A549 (cell line): ENCODE measurements at regions not wholly inside any gene's neighbourhood (a gene's known extent, or its start where the extent isn't known, plus 50 kb on each side); places are given as distances from the start of the nearest gene placed in this dataset.

ENCODE experiments used
- ATAC-seq, 2 experiments: fragments of 200-7000 bp in 1 of 2; fragments of >200 bp in 1 of 2; cut with Nextera tagmentation in 1 of 2; cut with Tn5 transposase in 1 of 2; 3 replicates each; pipeline versions ENCODE4 v1.8.0 to v1.9.1; 2018 to 2020; ENCODE audit warnings: mild to moderate bottlenecking in 1 of 2, moderate library complexity in 1 of 2
- CTCF ChIA-PET: fragments of 300-600 bp; sonication (Branson Sonifier 250); formaldehyde crosslinking; extraction: SDS; loops from one replicate; lab custom pipeline; 2021; ENCODE audit warnings: antibody characterized with exemption, inconsistent platforms; lab: Yijun Ruan, JAX
- POLR2A ChIA-PET: fragments of 350-600 bp; formaldehyde crosslinking; extraction: SDS; loops from one replicate; lab custom pipeline; 2021; ENCODE audit warnings: antibody characterized with exemption, inconsistent platforms; lab: Yijun Ruan, JAX
- DNase-seq, 2 experiments: peaks; one replicate each; pipeline versions ENCODE4 v3.0.0 to v3.0.0-alpha.2; 2011 to 2016; ENCODE audit warnings: low read depth in 1 of 2, low spot score in 1 of 2
- FAIRE-seq: peaks from 2 replicates; lab custom pipeline; 2011; peaks lifted over from hg19 to GRCh38; lab: Jason Lieb, UNC
- H3K27ac ChIP-seq, 2 experiments: fragments of >200 bp; sonication (Bioruptor Twin); formaldehyde crosslinking; 3 replicates each; pipeline ENCODE4 v1.5.1; 2016 to 2017
- H3K4me1 ChIP-seq: fragments of >200 bp; sonication (Bioruptor Twin); formaldehyde crosslinking; 3 replicates; pipeline ENCODE4 v1.6.1; 2016
- H3K4me2 ChIP-seq: fragments of >200 bp; sonication (Bioruptor Twin); formaldehyde crosslinking; 3 replicates; pipeline ENCODE4 v1.6.1; 2016
- H3K4me3 ChIP-seq: fragments of >200 bp; sonication (Bioruptor Twin); formaldehyde crosslinking; 3 replicates; pipeline ENCODE4 v1.5.1; 2016
- H3K9me3 ChIP-seq: fragments of >200 bp; sonication (Bioruptor Twin); formaldehyde crosslinking; 3 replicates; pipeline ENCODE4 v1.6.1; 2016
- CBX2 ChIP-seq: fragments of 200-600 bp; sonication (generic); IDR thresholded peaks from 2 replicates; pipeline ENCODE4 v1.6.1; 2016; ENCODE audit warnings: low read depth, mild to moderate bottlenecking, borderline replicate concordance
- CBX8 ChIP-seq: fragments of 200-600 bp; sonication (generic); IDR thresholded peaks from 2 replicates; pipeline ENCODE4 v1.6.1; 2016
- CEBPB ChIP-seq, 2 experiments: fragments of >200 bp in 1 of 2; sonication (Bioruptor Twin) in 1 of 2; formaldehyde crosslinking in 1 of 2; IDR thresholded peaks; 2 replicates each; pipeline ENCODE4 v1.6.1; 2012 to 2016
- CHD4 ChIP-seq: fragments of 200-600 bp; sonication (generic); IDR thresholded peaks from 2 replicates; pipeline ENCODE4 v1.6.1; 2016; ENCODE audit warnings: antibody characterized with exemption, mild to moderate bottlenecking, borderline replicate concordance
- EHF ChIP-seq: fragments of 250-450 bp; sonication (Bioruptor Pico); IDR thresholded peaks from 2 replicates; pipeline ENCODE4 v1.5.0; 2020; ENCODE audit warnings: mild to moderate bottlenecking
- EHMT2 ChIP-seq: fragments of 200-600 bp; sonication (generic); IDR thresholded peaks from 2 replicates; pipeline ENCODE4 v1.6.1; 2016; ENCODE audit warnings: antibody characterized with exemption, low read depth, mild to moderate bottlenecking, moderate library complexity
- ELK1 ChIP-seq: fragments of 150-350 bp; IDR thresholded peaks from 2 replicates; pipeline ENCODE4 v1.6.1; 2014; ENCODE audit warnings: low read depth, mild to moderate bottlenecking, low read length
- EP300 ChIP-seq, 2 experiments: fragments of >200 bp; sonication (Bioruptor Twin); formaldehyde crosslinking; IDR thresholded peaks; 2 replicates in 1 of 2; 3 replicates in 1 of 2; pipeline ENCODE4 v1.6.1; 2016 to 2017
- ESRRA ChIP-seq: fragments of 150-350 bp; IDR thresholded peaks from 2 replicates; pipeline ENCODE4 v1.6.1; 2014; ENCODE audit warnings: mild to moderate bottlenecking, low read length, borderline replicate concordance
- FOSL2 ChIP-seq, 2 experiments: fragments of 450-650 bp in 1 of 2; fragments of >200 bp in 1 of 2; sonication (Bioruptor Twin) in 1 of 2; formaldehyde crosslinking; IDR thresholded peaks; 2 replicates each; pipeline versions ENCODE4 v1.5.0 to v1.6.1; 2016 to 2020; ENCODE audit warnings: mild to moderate bottlenecking in 1 of 2, moderate library complexity in 1 of 2
- FOXS1 ChIP-seq: fragments of 250-450 bp; sonication (Bioruptor Pico); IDR thresholded peaks from 2 replicates; pipeline ENCODE4 v1.5.0; 2020; ENCODE audit warnings: mild to moderate bottlenecking, moderate library complexity
- HDAC2 ChIP-seq: fragments of 200-600 bp; sonication (generic); IDR thresholded peaks from 2 replicates; pipeline ENCODE4 v1.6.1; 2016
- HEYL ChIP-seq: fragments of 250-450 bp; sonication (Bioruptor Pico); IDR thresholded peaks from 2 replicates; pipeline ENCODE4 v1.8.0; 2021; ENCODE audit warnings: mild to moderate bottlenecking, moderate library complexity
- HOXA7 ChIP-seq: fragments of 250-450 bp; sonication (Bioruptor Pico); IDR thresholded peaks from 2 replicates; pipeline ENCODE4 v1.5.0; 2020; ENCODE audit warnings: mild to moderate bottlenecking, moderate library complexity
- HOXB13 ChIP-seq: fragments of 250-450 bp; sonication (Bioruptor Pico); IDR thresholded peaks from 2 replicates; pipeline ENCODE4 v1.5.0; 2020; ENCODE audit warnings: low read depth, mild to moderate bottlenecking, moderate library complexity
- KDM1A ChIP-seq: fragments of 200-600 bp; sonication (generic); IDR thresholded peaks from 2 replicates; pipeline ENCODE4 v1.6.1; 2016; ENCODE audit warnings: low read depth, mild to moderate bottlenecking
- MAFK ChIP-seq: fragments of 450-650 bp; IDR thresholded peaks from 2 replicates; pipeline ENCODE4 v1.6.1; 2014; ENCODE audit not compliant: partially characterized antibody
- MAZ ChIP-seq: fragments of 150-350 bp; IDR thresholded peaks from 2 replicates; pipeline ENCODE4 v1.6.1; 2014; ENCODE audit warnings: antibody characterized with exemption, low read depth, low read length, borderline replicate concordance
- NPAS2 ChIP-seq: fragments of 250-450 bp; sonication (Bioruptor Pico); IDR thresholded peaks from 2 replicates; pipeline ENCODE4 v1.8.0; 2022; ENCODE audit warnings: mild to moderate bottlenecking, moderate library complexity, borderline replicate concordance
- NR3C1 ChIP-seq: fragments of >200 bp; sonication (Bioruptor Twin); formaldehyde crosslinking; IDR thresholded peaks from 3 replicates; pipeline ENCODE4 v1.6.1; 2017
- POLR2A ChIP-seq: IDR thresholded peaks from 2 replicates; pipeline ENCODE4 v1.6.1; 2012; ENCODE audit warnings: mild to moderate bottlenecking, low read length
- POLR2AphosphoS2 ChIP-seq: conservative IDR thresholded peaks from 2 replicates; pipeline ENCODE4 v1.6.1; 2012; ENCODE audit warnings: low read length, improper control_type of control experiment, inconsistent platforms
- RAD21 ChIP-seq, 2 experiments: fragments of >200 bp in 1 of 2; sonication (Bioruptor Twin) in 1 of 2; formaldehyde crosslinking in 1 of 2; IDR thresholded peaks in 1 of 2; conservative IDR thresholded peaks in 1 of 2; 2 replicates in 1 of 2; 3 replicates in 1 of 2; pipeline ENCODE4 v1.6.1; 2012 to 2018; ENCODE audit warnings: inconsistent platforms in 1 of 2
- RARB ChIP-seq: fragments of 250-450 bp; sonication (Bioruptor Pico); IDR thresholded peaks from 2 replicates; pipeline ENCODE4 v1.8.0; 2021; ENCODE audit warnings: mild to moderate bottlenecking, moderate library complexity
- RCOR1 ChIP-seq: fragments of 150-350 bp; IDR thresholded peaks from 2 replicates; pipeline ENCODE4 v1.6.1; 2014; ENCODE audit warnings: antibody characterized with exemption, low read length, low read depth
- TFCP2L1 ChIP-seq: fragments of 250-450 bp; sonication (Bioruptor Pico); IDR thresholded peaks from 2 replicates; pipeline ENCODE4 v1.5.0; 2021; ENCODE audit warnings: mild to moderate bottlenecking
- ZC3H11A ChIP-seq: fragments of 450-650 bp; IDR thresholded peaks from 2 replicates; pipeline ENCODE4 v1.6.1; 2014; ENCODE audit warnings: antibody characterized with exemption, mild to moderate bottlenecking
- ZFP36 ChIP-seq: fragments of 450-650 bp; IDR thresholded peaks from 2 replicates; pipeline ENCODE4 v1.6.1; 2014; ENCODE audit warnings: borderline replicate concordance; ENCODE audit not compliant: partially characterized antibody
- WGBS: methylation state at CpG from one replicate; pipeline ENCODE4 v1.1.6; 2017; ENCODE audit errors: missing lambda C conversion rate; 5-methylcytosine and 5-hydroxymethylcytosine counted together
- TF ChIP-seq, protein P1 (sequence below): IDR thresholded peaks from 2 replicates; pipeline ENCODE4 v1.6.1; 2012
- TF ChIP-seq, protein P2 (sequence below): fragments of >200 bp; sonication (Bioruptor Twin); formaldehyde crosslinking; IDR thresholded peaks from 3 replicates; pipeline ENCODE4 v1.5.1; 2016
- TF ChIP-seq, protein P3 (sequence below): fragments of 250-450 bp; sonication (Bioruptor Pico); IDR thresholded peaks from 2 replicates; pipeline ENCODE4 v1.5.0; 2021; ENCODE audit warnings: mild to moderate bottlenecking, moderate library complexity, borderline replicate concordance
- TF ChIP-seq, protein P4 (sequence below): fragments of >200 bp; sonication (Bioruptor Twin); formaldehyde crosslinking; IDR thresholded peaks from 2 replicates; pipeline ENCODE4 v1.6.1; 2016
- TF ChIP-seq, protein P5 (sequence below): fragments of >200 bp; sonication (Bioruptor Twin); formaldehyde crosslinking; IDR thresholded peaks from 3 replicates; pipeline ENCODE4 v1.6.1; 2016

GRCh38 chr6:43849844-43850243 is 79.8 kb downstream of the VEGFA start:
- no peak for FAIRE-seq
- ChIA-PET POLR2A (no interaction called here), CTCF (interaction anchor here (1.3 to 1.6 kb wide), 2 partner anchors 16 to 80 kb away, joined by 3 to 5 read pairs; no protein-coding TSS in a partner anchor)
- Histone ChIP-seq H3K4me3 (no peak overlapping the region), H3K9me3 (no peaks in the 10 kb centered on the region), H3K4me2 (no peak overlapping the region), H3K4me1 (no peaks in the 10 kb centered on the region), H3K27ac (no peak overlapping the region)
- no peak for TF ChIP-seq FOXS1 (CRISPR knock-in tag)
- TF ChIP-seq, protein P1, sequence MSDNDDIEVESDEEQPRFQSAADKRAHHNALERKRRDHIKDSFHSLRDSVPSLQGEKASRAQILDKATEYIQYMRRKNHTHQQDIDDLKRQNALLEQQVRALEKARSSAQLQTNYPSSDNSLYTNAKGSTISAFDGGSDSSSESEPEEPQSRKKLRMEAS: no peak
- TF ChIP-seq TFCP2L1 (CRISPR knock-in tag): no peak
- no peak for TF ChIP-seq CEBPB (IDR thresholded peaks at IDR 0.05)
- TF ChIP-seq, protein P2, sequence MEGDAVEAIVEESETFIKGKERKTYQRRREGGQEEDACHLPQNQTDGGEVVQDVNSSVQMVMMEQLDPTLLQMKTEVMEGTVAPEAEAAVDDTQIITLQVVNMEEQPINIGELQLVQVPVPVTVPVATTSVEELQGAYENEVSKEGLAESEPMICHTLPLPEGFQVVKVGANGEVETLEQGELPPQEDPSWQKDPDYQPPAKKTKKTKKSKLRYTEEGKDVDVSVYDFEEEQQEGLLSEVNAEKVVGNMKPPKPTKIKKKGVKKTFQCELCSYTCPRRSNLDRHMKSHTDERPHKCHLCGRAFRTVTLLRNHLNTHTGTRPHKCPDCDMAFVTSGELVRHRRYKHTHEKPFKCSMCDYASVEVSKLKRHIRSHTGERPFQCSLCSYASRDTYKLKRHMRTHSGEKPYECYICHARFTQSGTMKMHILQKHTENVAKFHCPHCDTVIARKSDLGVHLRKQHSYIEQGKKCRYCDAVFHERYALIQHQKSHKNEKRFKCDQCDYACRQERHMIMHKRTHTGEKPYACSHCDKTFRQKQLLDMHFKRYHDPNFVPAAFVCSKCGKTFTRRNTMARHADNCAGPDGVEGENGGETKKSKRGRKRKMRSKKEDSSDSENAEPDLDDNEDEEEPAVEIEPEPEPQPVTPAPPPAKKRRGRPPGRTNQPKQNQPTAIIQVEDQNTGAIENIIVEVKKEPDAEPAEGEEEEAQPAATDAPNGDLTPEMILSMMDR: no peak
- TF ChIP-seq CBX2: no peak
- no peak for TF ChIP-seq HEYL (CRISPR knock-in tag)
- no peak for TF ChIP-seq EHMT2
- no peak for TF ChIP-seq RCOR1
- TF ChIP-seq HDAC2: no peak
- TF ChIP-seq, protein P3, sequence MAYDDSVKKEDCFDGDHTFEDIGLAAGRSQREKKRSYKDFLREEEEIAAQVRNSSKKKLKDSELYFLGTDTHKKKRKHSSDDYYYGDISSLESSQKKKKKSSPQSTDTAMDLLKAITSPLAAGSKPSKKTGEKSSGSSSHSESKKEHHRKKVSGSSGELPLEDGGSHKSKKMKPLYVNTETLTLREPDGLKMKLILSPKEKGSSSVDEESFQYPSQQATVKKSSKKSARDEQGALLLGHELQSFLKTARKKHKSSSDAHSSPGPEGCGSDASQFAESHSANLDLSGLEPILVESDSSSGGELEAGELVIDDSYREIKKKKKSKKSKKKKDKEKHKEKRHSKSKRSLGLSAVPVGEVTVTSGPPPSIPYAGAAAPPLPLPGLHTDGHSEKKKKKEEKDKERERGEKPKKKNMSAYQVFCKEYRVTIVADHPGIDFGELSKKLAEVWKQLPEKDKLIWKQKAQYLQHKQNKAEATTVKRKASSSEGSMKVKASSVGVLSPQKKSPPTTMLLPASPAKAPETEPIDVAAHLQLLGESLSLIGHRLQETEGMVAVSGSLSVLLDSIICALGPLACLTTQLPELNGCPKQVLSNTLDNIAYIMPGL: no peak
- TF ChIP-seq, protein P4, sequence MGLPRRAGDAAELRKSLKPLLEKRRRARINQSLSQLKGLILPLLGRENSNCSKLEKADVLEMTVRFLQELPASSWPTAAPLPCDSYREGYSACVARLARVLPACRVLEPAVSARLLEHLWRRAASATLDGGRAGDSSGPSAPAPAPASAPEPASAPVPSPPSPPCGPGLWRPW: no peak
- no peak for TF ChIP-seq HOXB13 (CRISPR knock-in tag)
- no peak for TF ChIP-seq POLR2AphosphoS2
- no peak for TF ChIP-seq NPAS2
- TF ChIP-seq KDM1A: no peak
- TF ChIP-seq CBX8: no peak
- TF ChIP-seq ZFP36: no peak
- no peak for DNase-seq
- ATAC-seq: no peak
- WGBS: 76% methylated on average over 5 of the region's 5 CpGs

DNA sequence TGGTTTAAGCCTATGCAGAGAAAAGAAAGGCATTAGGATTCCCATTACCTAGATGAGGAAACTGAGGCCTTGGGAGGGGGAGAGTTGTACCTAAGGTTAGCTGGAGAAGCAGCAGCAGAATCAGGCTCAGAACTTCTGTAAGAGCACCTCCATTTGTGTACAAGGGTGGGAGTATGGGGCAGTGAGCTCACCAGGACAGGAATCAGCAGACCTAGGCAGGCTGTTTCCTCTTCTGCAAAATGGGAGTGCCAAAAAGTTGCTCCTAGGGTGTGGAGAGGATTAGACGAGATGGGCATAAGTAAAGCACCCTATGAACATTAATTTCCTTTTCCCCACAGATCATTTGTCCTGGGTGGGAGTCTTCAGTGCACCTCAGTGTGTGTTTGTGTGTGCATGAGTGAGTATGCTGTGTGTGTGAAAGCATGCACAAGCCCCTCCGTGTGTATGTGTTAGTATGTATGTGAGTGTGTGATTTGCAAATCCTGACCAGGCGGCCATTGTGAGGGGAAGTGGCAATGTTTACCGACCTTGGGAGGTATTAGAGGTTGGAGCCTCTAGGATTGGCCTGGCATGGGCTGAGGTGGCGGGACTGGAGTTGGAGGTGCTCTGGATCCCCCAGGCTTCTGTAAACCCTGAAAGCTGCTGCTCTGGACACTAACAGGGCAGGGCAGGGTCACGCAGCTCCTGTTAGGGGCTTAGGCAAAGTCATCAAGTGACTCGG is 78.8 kb downstream of the VEGFA start:
- no peak overlapping the region for H3K4me2 ChIP-seq
- TF ChIP-seq EHF (CRISPR knock-in tag) (no peak), EP300 (IDR thresholded peaks at IDR 0.05) (no peak), MAFK (no peak), ESRRA (no peak), ZC3H11A (no peak), POLR2A (no peak), NR3C1 (no peak), CHD4 (no peak), RARB (no peak), HDAC2 (no peak), FOSL2 (IDR thresholded peaks at IDR 0.05) (no peak), FOSL2 (CRISPR knock-in tag; IDR thresholded peaks at IDR 0.05) (no peak), MAZ (no peak), ELK1 (no peak), HOXA7 (no peak), RAD21 (conservative IDR thresholded peaks at IDR 0.05 in 1 of 2, IDR thresholded peaks at IDR 0.05 in 1 of 2) (no peak)
- TF ChIP-seq, protein P5, sequence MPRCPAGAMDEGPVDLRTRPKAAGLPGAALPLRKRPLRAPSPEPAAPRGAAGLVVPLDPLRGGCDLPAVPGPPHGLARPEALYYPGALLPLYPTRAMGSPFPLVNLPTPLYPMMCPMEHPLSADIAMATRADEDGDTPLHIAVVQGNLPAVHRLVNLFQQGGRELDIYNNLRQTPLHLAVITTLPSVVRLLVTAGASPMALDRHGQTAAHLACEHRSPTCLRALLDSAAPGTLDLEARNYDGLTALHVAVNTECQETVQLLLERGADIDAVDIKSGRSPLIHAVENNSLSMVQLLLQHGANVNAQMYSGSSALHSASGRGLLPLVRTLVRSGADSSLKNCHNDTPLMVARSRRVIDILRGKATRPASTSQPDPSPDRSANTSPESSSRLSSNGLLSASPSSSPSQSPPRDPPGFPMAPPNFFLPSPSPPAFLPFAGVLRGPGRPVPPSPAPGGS: no peak
- TF ChIP-seq, all 56 proteins: peak for 0
- WGBS: 78% methylated on average over 5 of the region's 7 CpGs
- no peak overlapping the region for H3K4me3 ChIP-seq
- no peak for ATAC-seq
- FAIRE-seq: no peak
- no peak for DNase-seq
- no peaks in the 10 kb centered on the region for H3K9me3 ChIP-seq
- H3K27ac ChIP-seq: no peak overlapping the region
- ChIA-PET POLR2A (no interaction called here), CTCF (interaction anchor here (1.0 kb wide), 1 partner anchor 224 kb away, joined by 3 read pairs; no protein-coding TSS in a partner anchor)
- no peaks in the 10 kb centered on the region for H3K4me1 ChIP-seq
